H9 (cell line): ENCODE measurements at regions not wholly inside any gene's neighbourhood (a gene's known extent, or its start where the extent isn't known, plus 50 kb on each side); places are given as distances from the start of the nearest gene placed in this dataset.

Experiments
- DNase-seq: peaks from one replicate; pipeline ENCODE4 v3.0.0-alpha.2; 2017
- H2AFZ ChIP-seq: one replicate; pipeline ENCODE4 v1.6.1; 2013; ENCODE audit warnings: mild to moderate bottlenecking, low read length, control low read depth, moderate library complexity
- H2AK5ac ChIP-seq: 2 replicates; pipeline ENCODE4 v1.6.1; 2013; ENCODE audit warnings: low read length, control low read depth, mixed read lengths; ENCODE audit not compliant: insufficient read length
- H2BK120ac ChIP-seq: one replicate; pipeline ENCODE4 v1.6.1; 2013; ENCODE audit warnings: low read depth, mild to moderate bottlenecking, low read length, control low read depth, inconsistent platforms; ENCODE audit not compliant: poor library complexity, severe bottlenecking
- H2BK12ac ChIP-seq: 2 replicates; pipeline ENCODE4 v1.6.1; 2013; ENCODE audit warnings: low read length, control low read depth, mixed read lengths, low read depth; ENCODE audit not compliant: insufficient read length
- H2BK15ac ChIP-seq: 2 replicates; pipeline ENCODE4 v1.6.1; 2013; ENCODE audit warnings: low read depth, low read length, control low read depth
- H2BK20ac ChIP-seq: one replicate; pipeline ENCODE4 v1.6.1; 2013; ENCODE audit warnings: low read depth, mild to moderate bottlenecking, low read length, control low read depth, inconsistent platforms; ENCODE audit not compliant: poor library complexity, severe bottlenecking
- H2BK5ac ChIP-seq: 2 replicates; pipeline ENCODE4 v1.6.1; 2013; ENCODE audit warnings: low read length, control low read depth, mixed read lengths; ENCODE audit not compliant: insufficient read length
- H3K14ac ChIP-seq: 2 replicates; pipeline ENCODE4 v1.6.1; 2013; ENCODE audit warnings: low read length, control low read depth; ENCODE audit not compliant: insufficient read depth
- H3K18ac ChIP-seq: 2 replicates; pipeline ENCODE4 v1.6.1; 2013; ENCODE audit warnings: low read depth, mild to moderate bottlenecking, mixed read lengths, low read length, control low read depth; ENCODE audit not compliant: insufficient read length
- H3K23ac ChIP-seq: 2 replicates; pipeline ENCODE4 v1.6.1; 2013; ENCODE audit warnings: low read length, control low read depth, mixed read lengths, low read depth; ENCODE audit not compliant: insufficient read length
- H3K23me2 ChIP-seq: 2 replicates; pipeline ENCODE4 v1.6.1; 2013; ENCODE audit warnings: low read depth, mild to moderate bottlenecking, mixed read lengths, low read length, control low read depth; ENCODE audit not compliant: insufficient read length, poor library complexity, severe bottlenecking
- H3K27ac ChIP-seq: 2 replicates; pipeline ENCODE4 v1.5.1; 2013; ENCODE audit warnings: low read length, control low read depth, mixed read lengths, low read depth; ENCODE audit not compliant: insufficient read length
- H3K27me3 ChIP-seq: 2 replicates; pipeline ENCODE4 v1.6.1; 2013; ENCODE audit warnings: low read length, control low read depth, inconsistent platforms; ENCODE audit not compliant: insufficient read depth
- H3K4ac ChIP-seq: 2 replicates; pipeline ENCODE4 v1.6.1; 2013; ENCODE audit warnings: low read depth, mild to moderate bottlenecking, control low read depth, inconsistent platforms, low read length, moderate library complexity
- H3K4me1 ChIP-seq: 2 replicates; pipeline ENCODE4 v1.6.1; 2013; ENCODE audit warnings: low read length, control low read depth, inconsistent platforms; ENCODE audit not compliant: insufficient read depth
- H3K4me2 ChIP-seq: 2 replicates; pipeline ENCODE4 v1.6.1; 2013; ENCODE audit warnings: low read length, control low read depth, mixed read lengths; ENCODE audit not compliant: insufficient read length, insufficient read depth
- H3K56ac ChIP-seq: 2 replicates; pipeline ENCODE4 v1.6.1; 2013; ENCODE audit warnings: low read depth, mild to moderate bottlenecking, mixed read lengths, low read length, control low read depth; ENCODE audit not compliant: insufficient read length
- H3K79me1 ChIP-seq: 2 replicates; pipeline ENCODE4 v1.6.1; 2013; ENCODE audit warnings: low read depth, mild to moderate bottlenecking, moderate library complexity, low read length, control low read depth, inconsistent platforms; ENCODE audit not compliant: insufficient read depth, poor library complexity, severe bottlenecking
- H3K79me2 ChIP-seq: 2 replicates; pipeline ENCODE4 v1.6.1; 2013; ENCODE audit warnings: low read length, control low read depth, inconsistent platforms; ENCODE audit not compliant: insufficient read depth
- H3K9ac ChIP-seq: 2 replicates; pipeline ENCODE4 v1.6.1; 2013; ENCODE audit warnings: low read length, control low read depth, mixed read lengths; ENCODE audit not compliant: insufficient read length; ENCODE audit errors: extremely low read depth
- H3K9me3 ChIP-seq: one replicate; pipeline ENCODE4 v1.6.1; 2013; ENCODE audit warnings: low read depth, low read length, inconsistent platforms; ENCODE audit not compliant: control insufficient read depth
- H3T11ph ChIP-seq: one replicate; pipeline ENCODE4 v1.6.1; 2013; ENCODE audit warnings: mild to moderate bottlenecking, low read length, control low read depth, inconsistent platforms
- H4K20me1 ChIP-seq: one replicate; pipeline ENCODE4 v1.6.1; 2013; ENCODE audit not compliant: control insufficient read depth, insufficient read length, insufficient read depth
- H4K5ac ChIP-seq: 2 replicates; pipeline ENCODE4 v1.6.1; 2013; ENCODE audit warnings: low read depth, mild to moderate bottlenecking, mixed read lengths, low read length, control low read depth; ENCODE audit not compliant: insufficient read length
- H4K8ac ChIP-seq: replicated peaks from 2 replicates; pipeline ENCODE4 v1.6.1; 2013; ENCODE audit warnings: low read length, control low read depth, mixed read lengths, low read depth; ENCODE audit not compliant: insufficient read length
- H4K91ac ChIP-seq: 2 replicates; pipeline ENCODE4 v1.6.1; 2013; ENCODE audit warnings: low read depth, mild to moderate bottlenecking, moderate library complexity, mixed read lengths, low read length, control low read depth; ENCODE audit not compliant: insufficient read length
- H3K27ac Mint-ChIP-seq, 3 experiments: 2 replicates in 2 of 3; 3 replicates in 1 of 3; pipeline ENCODE4 v1.8.0; 2020 to 2021; ENCODE audit warnings: mixed read lengths in 3 of 3, mild to moderate bottlenecking in 1 of 3, moderate library complexity in 1 of 3
- H3K27me3 Mint-ChIP-seq: 2 replicates; pipeline ENCODE4 v1.8.0; 2021; ENCODE audit warnings: low read depth, mild to moderate bottlenecking, moderate library complexity, mixed read lengths
- H3K36me3 Mint-ChIP-seq, 3 experiments: 2 replicates in 2 of 3; 3 replicates in 1 of 3; pipeline ENCODE4 v1.8.0; 2020 to 2021; ENCODE audit warnings: low read depth in 3 of 3, mixed read lengths in 3 of 3; ENCODE audit not compliant: insufficient read depth in 1 of 3
- H3K4me1 Mint-ChIP-seq, 2 experiments: 2 replicates each; pipeline ENCODE4 v1.8.0; 2020; ENCODE audit warnings: mixed read lengths in 2 of 2
- H3K4me3 Mint-ChIP-seq, 2 experiments: 2 replicates in 1 of 2; 3 replicates in 1 of 2; pipeline ENCODE4 v1.8.0; 2020 to 2021; ENCODE audit warnings: mild to moderate bottlenecking in 2 of 2, mixed read lengths in 2 of 2, moderate library complexity in 1 of 2
- H3K9me3 Mint-ChIP-seq, 2 experiments: 2 replicates in 1 of 2; 3 replicates in 1 of 2; pipeline ENCODE4 v1.8.0; 2020; ENCODE audit warnings: mild to moderate bottlenecking in 2 of 2, mixed read lengths in 2 of 2, moderate library complexity in 1 of 2
- WGBS: extraction: QIAGEN DNeasy Blood & Tissue Kit; methylation state at CpG from one replicate; pipeline ENCODE4 v1.1.7; 2013; ENCODE audit warnings: missing lambda C conversion rate, low lambda C conversion rate, mixed read lengths; ENCODE audit not compliant: insufficient read length; ENCODE audit errors: extremely low coverage; 5-methylcytosine and 5-hydroxymethylcytosine counted together
- TF ChIP-seq, protein P1 (sequence below): fragments of 200-600 bp; sonication (generic); conservative IDR thresholded peaks from 3 replicates; pipeline ENCODE4 v1.8.0; 2021; ENCODE audit warnings: antibody characterized with exemption, mild to moderate bottlenecking

DNA sequence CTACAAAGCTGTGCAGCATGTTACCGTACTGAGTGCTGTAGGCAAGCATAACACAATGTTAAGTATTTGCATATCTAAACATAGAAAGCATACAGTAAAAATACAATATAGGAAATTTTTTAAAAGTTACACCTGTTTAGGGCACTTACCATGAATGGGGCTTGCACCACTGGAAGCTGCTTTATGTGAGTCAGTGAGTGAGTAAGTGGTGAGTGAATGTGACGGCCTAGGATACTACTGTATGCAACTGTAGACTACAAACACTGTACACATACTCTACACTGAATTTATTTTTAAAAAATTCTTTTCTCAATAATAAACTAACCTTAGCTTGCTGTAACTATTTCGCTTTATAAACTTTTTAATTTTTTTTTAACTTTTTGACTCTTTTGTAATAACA lies 82.1 kb upstream of the FSCB start:
- Mint-ChIP-seq H3K9me3 (peaks cover 0 to 3% of the 10 kb centered on the region in 2 experiments; a peak in 1 of 5 replicates), H3K4me1 (no peaks in the 10 kb centered on the region), H3K4me3 (no peak overlapping the region), H3K27me3 (no peaks in the 10 kb centered on the region), H3K36me3 (no peaks in the 10 kb centered on the region), H3K27ac (no peak overlapping the region)
- Histone ChIP-seq H4K91ac (no peak overlapping the region), H3K14ac (no peak overlapping the region), H2BK5ac (no peak overlapping the region), H3T11ph (no peak overlapping the region), H2BK15ac (no peak overlapping the region), H3K79me2 (no peaks in the 10 kb centered on the region), H4K8ac (no peak overlapping the region), H3K18ac (no peak overlapping the region), H3K56ac (no peak overlapping the region), H3K27ac (no peak overlapping the region), H2BK20ac (no peak overlapping the region), H3K9me3 (no peaks in the 10 kb centered on the region), H3K4ac (no peak overlapping the region), H3K4me2 (no peak overlapping the region), H3K79me1 (no peaks in the 10 kb centered on the region), H2BK120ac (no peak overlapping the region), H4K5ac (no peak overlapping the region), H3K27me3 (no peaks in the 10 kb centered on the region), H2BK12ac (no peak overlapping the region), H2AFZ (no peak overlapping the region), H3K23me2 (no peaks in the 10 kb centered on the region), H3K4me1 (no peaks in the 10 kb centered on the region), H2AK5ac (no peak overlapping the region), H3K23ac (no peak overlapping the region), H4K20me1 (no peaks in the 10 kb centered on the region), H3K9ac (no peak overlapping the region)
- TF ChIP-seq, protein P1, sequence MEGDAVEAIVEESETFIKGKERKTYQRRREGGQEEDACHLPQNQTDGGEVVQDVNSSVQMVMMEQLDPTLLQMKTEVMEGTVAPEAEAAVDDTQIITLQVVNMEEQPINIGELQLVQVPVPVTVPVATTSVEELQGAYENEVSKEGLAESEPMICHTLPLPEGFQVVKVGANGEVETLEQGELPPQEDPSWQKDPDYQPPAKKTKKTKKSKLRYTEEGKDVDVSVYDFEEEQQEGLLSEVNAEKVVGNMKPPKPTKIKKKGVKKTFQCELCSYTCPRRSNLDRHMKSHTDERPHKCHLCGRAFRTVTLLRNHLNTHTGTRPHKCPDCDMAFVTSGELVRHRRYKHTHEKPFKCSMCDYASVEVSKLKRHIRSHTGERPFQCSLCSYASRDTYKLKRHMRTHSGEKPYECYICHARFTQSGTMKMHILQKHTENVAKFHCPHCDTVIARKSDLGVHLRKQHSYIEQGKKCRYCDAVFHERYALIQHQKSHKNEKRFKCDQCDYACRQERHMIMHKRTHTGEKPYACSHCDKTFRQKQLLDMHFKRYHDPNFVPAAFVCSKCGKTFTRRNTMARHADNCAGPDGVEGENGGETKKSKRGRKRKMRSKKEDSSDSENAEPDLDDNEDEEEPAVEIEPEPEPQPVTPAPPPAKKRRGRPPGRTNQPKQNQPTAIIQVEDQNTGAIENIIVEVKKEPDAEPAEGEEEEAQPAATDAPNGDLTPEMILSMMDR: no peak
- no peak for DNase-seq
- 100% methylated on average over 1 of the region's 3 CpGs for WGBS
